HG03135 (cell line): ENCODE measurements at regions not wholly inside any gene's neighbourhood (a gene's known extent, or its start where the extent isn't known, plus 50 kb on each side); places are given as distances from the start of the nearest gene placed in this dataset.

Source experiments
- ATAC-seq: cut with Tn5 transposase; IDR thresholded peaks from one replicate; pipeline ENCODE4 v1.9.1; 2021; ENCODE audit warnings: mild to moderate bottlenecking, moderate library complexity; ENCODE audit not compliant: unreplicated experiment

- ATAC-seq, result no peak
Observed at GRCh38 chr20:50415516-50416268, 94.5 kb upstream of the PTPN1 start.

GRCh38 chr20:50416269-50417022 is 93.7 kb upstream of the PTPN1 start:
- ATAC-seq, result no peak

GRCh38 chr20:50417023-50417329 is 93.2 kb upstream of the PTPN1 start:
- ATAC-seq, result no peak

DNA sequence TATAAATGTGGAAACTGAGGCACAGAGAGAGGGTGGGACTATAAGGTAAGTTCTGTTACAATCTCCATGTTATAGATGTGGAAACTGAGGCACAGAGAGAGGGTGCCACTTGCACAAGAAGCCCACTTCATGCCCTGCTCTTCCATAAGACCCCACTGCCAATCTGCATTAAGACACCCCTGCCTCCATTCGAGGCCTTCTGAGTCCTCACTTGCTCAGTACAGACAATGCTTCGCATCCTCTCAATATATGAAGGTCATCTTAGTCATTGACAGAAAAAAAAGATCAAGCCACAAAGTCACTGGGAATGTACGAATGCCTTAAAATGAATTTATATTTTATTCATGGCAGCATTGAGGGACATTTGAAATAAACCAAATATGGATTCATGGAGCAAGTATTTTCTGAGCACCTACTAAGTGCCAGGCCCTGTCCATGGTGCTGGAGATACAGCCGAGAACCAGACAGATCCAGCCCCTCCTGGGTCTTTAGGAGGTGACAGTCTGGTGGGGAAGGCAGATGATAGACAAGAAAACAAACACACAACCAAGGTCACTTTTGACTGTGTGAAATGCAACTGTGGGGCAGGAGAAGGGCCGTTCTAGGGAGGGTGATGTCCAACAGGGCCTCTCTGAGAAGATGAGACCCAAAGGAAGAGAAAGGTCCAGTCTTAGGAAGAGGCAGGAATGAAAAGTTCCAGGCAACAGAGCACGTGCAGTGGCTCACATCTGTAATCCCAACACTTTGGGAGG is 92.5 kb upstream of the PTPN1 start:
- no peak for ATAC-seq

- no peak for ATAC-seq
Observed at GRCh38 chr20:50418890-50419642, 91.1 kb upstream of the PTPN1 start.

- no peak for ATAC-seq
Observed at GRCh38 chr20:50420380-50420779, 89.8 kb upstream of the PTPN1 start.

DNA sequence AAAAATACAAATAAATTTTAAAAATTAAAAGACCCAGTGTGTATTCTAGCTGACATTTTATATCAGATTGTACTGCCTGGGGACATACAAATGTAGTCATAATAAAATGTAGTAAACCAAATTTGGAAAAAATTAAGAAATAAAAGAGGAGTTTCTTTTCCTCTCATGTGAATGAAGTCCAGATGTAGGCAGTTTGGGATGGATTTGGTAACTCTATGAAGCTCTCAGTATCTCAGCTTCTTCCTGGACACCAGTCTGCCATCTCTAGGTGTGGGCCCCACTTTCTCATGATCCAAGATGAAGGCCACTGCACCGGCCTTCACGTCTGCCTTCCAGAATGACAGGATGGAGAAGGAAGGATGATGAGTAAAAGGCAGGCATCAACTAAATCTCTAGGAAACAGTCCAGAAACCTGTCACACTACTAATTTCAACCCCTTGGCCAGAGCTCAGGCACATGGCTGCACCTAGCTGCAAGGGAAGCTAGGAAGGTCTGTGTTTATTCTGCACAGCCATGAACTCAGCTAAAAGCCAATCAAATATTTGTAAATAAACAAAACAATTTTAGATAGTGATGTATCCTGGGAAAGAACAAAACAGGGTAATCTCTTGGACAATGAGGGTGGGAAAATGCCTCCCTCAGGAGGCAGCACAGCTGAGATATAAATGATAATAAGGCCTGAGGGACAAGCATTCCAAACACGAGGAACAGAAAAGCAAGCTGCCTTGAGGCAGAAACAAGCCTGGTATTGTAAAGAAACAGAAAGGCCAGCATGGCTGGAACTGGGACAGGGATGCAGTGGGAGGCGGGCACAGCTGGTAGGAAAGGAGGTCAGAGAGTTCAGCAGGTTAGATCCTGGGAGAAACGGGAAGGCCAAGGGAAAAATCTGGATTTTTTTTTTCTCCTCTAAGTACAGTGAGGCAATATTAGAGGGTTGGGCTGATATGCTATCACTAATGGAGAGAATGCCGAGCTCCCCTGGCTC is 88.5 kb upstream of the PTPN1 start:
- no peak for ATAC-seq

- ATAC-seq, result no peak
Observed at GRCh38 chr20:50423758-50424157, 86.4 kb upstream of the PTPN1 start.

- no peak for ATAC-seq
Observed at GRCh38 chr20:50425076-50425475, 85.1 kb upstream of the PTPN1 start.

DNA sequence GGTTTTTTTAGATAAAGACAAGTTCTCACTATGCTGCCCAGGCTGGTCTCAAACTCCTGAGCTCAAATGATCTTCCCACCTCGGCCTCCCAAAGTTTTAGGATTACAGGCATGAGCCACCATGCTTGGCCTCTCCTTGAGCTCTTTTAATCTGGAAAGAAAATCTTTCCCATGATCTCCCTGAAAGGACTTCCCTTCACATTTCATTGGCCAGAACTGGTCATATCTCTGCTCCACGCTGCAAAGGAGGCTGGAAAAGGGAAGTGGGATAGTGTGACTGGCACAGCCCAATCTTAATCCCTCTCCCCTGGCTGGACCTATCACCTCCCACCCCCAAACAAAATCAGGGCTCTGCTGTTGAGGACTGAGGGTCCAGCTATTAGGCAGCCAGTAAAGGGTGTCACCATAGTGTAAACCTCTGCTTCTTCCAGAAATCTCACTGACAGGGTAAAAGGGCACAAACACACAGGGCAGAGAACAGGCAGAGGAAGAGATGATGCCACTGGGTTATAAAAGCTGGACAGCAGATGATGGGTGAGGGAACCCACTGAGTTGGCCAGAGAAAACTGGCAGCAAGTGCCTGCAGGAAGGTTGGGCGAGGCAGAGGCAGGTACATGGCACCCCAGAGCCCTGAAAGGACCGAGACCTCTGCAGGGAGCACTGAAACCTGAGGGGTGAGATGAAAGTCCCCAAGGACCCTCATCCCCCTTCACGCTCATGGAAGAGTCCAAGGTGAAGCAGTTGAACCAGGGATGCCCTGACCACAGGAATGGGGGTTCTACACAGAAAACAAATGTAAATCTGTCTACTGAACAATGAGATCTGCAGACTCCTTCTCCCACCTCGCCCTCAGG is 83.1 kb upstream of the PTPN1 start:
- ATAC-seq, result no peak

GRCh38 chr20:50427719-50428083 is 82.5 kb upstream of the PTPN1 start:
- no peak for ATAC-seq

- no peak for ATAC-seq
Observed at GRCh38 chr20:50428097-50428828, 81.9 kb upstream of the PTPN1 start.

- no peak for ATAC-seq
Observed at GRCh38 chr20:50429412-50429811, 80.8 kb upstream of the PTPN1 start.

DNA sequence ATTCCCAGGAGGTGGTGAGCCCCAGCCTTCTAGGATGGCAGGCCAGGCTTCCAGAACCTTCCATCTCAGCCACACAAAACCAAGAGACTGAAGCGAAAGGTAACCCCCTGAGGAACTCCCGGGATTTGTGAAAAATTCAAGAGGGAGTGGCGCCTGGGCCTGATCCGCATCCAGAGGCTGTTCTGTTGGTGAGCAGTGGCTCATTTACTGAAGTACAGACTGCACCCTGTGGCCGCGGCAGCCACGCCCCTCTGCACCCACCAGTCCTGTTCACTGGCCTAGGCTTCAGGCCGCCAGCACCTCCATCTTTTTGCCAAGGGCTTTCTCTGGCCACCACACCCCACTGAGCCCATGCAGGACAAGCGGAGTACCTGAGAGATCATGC is 79.1 kb upstream of the PTPN1 start:
- ATAC-seq, result no peak

GRCh38 chr20:50433001-50433761 is 77.0 kb upstream of the PTPN1 start:
- ATAC-seq, result no peak

DNA sequence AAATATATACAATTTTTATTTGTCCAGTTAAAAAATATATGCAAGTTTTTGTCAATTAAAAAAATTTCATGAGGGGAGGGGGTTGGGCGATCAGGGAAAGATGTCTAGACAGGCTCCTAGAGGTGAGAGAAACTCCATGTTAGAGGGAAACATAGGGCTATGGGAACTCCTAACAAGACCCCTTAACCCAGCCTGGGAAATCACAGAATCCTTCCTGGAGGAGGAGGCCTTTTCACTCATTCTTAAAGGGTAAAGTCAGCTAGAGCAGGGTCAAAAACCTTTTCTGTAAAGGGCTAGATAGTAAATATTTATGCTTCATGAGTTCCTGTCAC is 75.9 kb upstream of the PTPN1 start:
- no peak for ATAC-seq

DNA sequence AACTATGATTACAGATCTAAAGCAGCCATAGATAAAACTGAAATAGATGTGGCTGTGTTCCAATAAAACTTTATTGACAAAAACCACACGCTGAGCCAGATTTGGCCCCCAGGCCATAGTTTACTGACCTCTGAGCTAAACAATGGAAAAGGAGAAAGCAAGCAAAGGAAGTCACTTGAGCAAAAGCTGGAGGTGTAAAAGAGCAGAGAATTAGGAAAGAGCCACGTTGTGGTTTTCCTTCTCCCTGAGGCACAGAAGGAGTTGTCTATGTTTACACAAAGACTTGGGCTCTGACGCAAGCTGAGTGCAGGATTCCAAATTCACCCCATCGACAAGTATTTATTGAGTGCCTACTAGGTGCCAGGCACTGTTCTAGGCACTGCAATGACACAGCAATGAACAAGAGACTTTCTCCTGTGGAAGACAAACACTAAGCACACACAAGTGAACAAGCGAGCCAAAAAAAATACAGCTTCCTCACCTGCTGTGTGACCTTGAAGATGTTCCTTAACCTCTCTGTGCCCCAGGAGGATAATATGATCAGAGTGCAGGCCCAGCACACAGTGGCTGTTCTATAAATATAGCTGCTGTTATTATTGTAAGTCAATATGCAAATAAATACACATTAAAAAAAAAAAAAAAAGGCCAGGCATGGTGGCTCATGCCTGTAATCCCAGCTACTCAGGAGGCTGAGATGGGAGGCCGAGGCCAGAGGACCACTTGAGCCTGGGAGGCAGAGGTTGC is 75.4 kb upstream of the PTPN1 start:
- ATAC-seq, result no peak
